HepG2 (cell line): ENCODE measurements at regions not wholly inside any gene's neighbourhood (a gene's known extent, or its start where the extent isn't known, plus 50 kb on each side); places are given as distances from the start of the nearest gene placed in this dataset.

Source experiments
- ATF7-NPFF ChIP-seq: sonication (generic); formaldehyde crosslinking; IDR thresholded peaks from 2 replicates; pipeline ENCODE4 v1.8.1; 2023; ENCODE audit warnings: mild to moderate bottlenecking, low read depth, missing genetic modification reagents, moderate library complexity
- BORCS8-MEF2B ChIP-seq: sonication (generic); formaldehyde crosslinking; IDR thresholded peaks from 2 replicates; pipeline ENCODE4 v1.8.0; 2022; ENCODE audit warnings: mild to moderate bottlenecking, missing genetic modification reagents
- FIP1L1 ChIP-seq: fragments of 200-400 bp; formaldehyde crosslinking; IDR thresholded peaks from 2 replicates; pipeline ENCODE4 v1.6.1; 2018; ENCODE audit warnings: low read depth, mild to moderate bottlenecking, low read length, moderate library complexity, borderline replicate concordance; ENCODE audit not compliant: insufficient read depth
- GATAD2A ChIP-seq: IDR thresholded peaks from 2 replicates; pipeline ENCODE4 v1.6.1; 2016
- HOXA5 ChIP-seq: sonication (generic); formaldehyde crosslinking; IDR thresholded peaks from 2 replicates; pipeline ENCODE4 v1.4.0; 2020; ENCODE audit warnings: missing genetic modification reagents
- HOXA9 ChIP-seq: sonication (generic); formaldehyde crosslinking; IDR thresholded peaks from 2 replicates; pipeline ENCODE4 v1.8.1; 2022; ENCODE audit warnings: missing genetic modification reagents, mild to moderate bottlenecking, moderate library complexity, borderline replicate concordance
- IRF2 ChIP-seq: IDR thresholded peaks from 2 replicates; pipeline ENCODE4 v1.6.1; 2018; ENCODE audit warnings: missing genetic modification reagents, missing compliant biosample characterization
- ISL2 ChIP-seq: sonication (generic); formaldehyde crosslinking; IDR thresholded peaks from 2 replicates; pipeline ENCODE4 v1.5.0; 2020; ENCODE audit warnings: missing genetic modification reagents
- MATR3 ChIP-seq: sonication (generic); formaldehyde crosslinking; IDR thresholded peaks from 2 replicates; pipeline ENCODE4 v1.4.0; 2020; ENCODE audit warnings: missing genetic modification reagents
- MIER2 ChIP-seq: IDR thresholded peaks from 2 replicates; pipeline ENCODE4 v1.6.1; 2016; ENCODE audit warnings: missing biosample characterization, missing genetic modification reagents
- MTF2 ChIP-seq: sonication (generic); formaldehyde crosslinking; IDR thresholded peaks from 2 replicates; pipeline ENCODE4 v1.5.0; 2020; ENCODE audit warnings: missing genetic modification reagents, borderline replicate concordance
- PRPF4 ChIP-seq: fragments of 200-400 bp; formaldehyde crosslinking; IDR thresholded peaks from 2 replicates; pipeline ENCODE4 v1.6.1; 2016; ENCODE audit warnings: low read length, low read depth; ENCODE audit not compliant: poor library complexity, severe bottlenecking
- SRSF1 ChIP-seq: fragments of 200-400 bp; formaldehyde crosslinking; optimal IDR thresholded peaks from 2 replicates; pipeline ENCODE3; 2017; ENCODE audit warnings: mild to moderate bottlenecking, low read depth, low read length, moderate library complexity
- TAF1 ChIP-seq: sonication (generic); formaldehyde crosslinking; IDR thresholded peaks from 2 replicates; pipeline ENCODE4 v1.4.0; 2020; ENCODE audit warnings: missing genetic modification reagents
- TFDP2 ChIP-seq: sonication (generic); formaldehyde crosslinking; IDR thresholded peaks from 2 replicates; pipeline ENCODE4 v1.4.0; 2020; ENCODE audit warnings: missing genetic modification reagents
- ZMYM2 ChIP-seq: sonication (generic); formaldehyde crosslinking; IDR thresholded peaks from 2 replicates; pipeline ENCODE4 v1.8.0; 2022; ENCODE audit warnings: mild to moderate bottlenecking, missing genetic modification reagents
- ZNF253 ChIP-seq: sonication (generic); formaldehyde crosslinking; IDR thresholded peaks from 2 replicates; pipeline ENCODE4 v1.8.0; 2022; ENCODE audit warnings: mild to moderate bottlenecking, missing genetic modification reagents, borderline replicate concordance
- ZNF503 ChIP-seq: sonication (generic); formaldehyde crosslinking; IDR thresholded peaks from 2 replicates; pipeline ENCODE4 v1.4.0; 2020; ENCODE audit warnings: missing genetic modification reagents
- ZNF550 ChIP-seq: sonication (generic); formaldehyde crosslinking; IDR thresholded peaks from 2 replicates; pipeline ENCODE4 v1.4.0; 2020; ENCODE audit warnings: mild to moderate bottlenecking, missing genetic modification reagents, borderline replicate concordance
- ZNF687 ChIP-seq: sonication (generic); formaldehyde crosslinking; IDR thresholded peaks from 2 replicates; pipeline ENCODE4 v1.5.1; 2020; ENCODE audit warnings: mild to moderate bottlenecking, missing genetic modification reagents, moderate library complexity
- ZNF839 ChIP-seq: sonication (generic); formaldehyde crosslinking; IDR thresholded peaks from 2 replicates; pipeline ENCODE4 v1.4.0; 2020; ENCODE audit warnings: missing genetic modification reagents, mild to moderate bottlenecking, borderline replicate concordance

DNA sequence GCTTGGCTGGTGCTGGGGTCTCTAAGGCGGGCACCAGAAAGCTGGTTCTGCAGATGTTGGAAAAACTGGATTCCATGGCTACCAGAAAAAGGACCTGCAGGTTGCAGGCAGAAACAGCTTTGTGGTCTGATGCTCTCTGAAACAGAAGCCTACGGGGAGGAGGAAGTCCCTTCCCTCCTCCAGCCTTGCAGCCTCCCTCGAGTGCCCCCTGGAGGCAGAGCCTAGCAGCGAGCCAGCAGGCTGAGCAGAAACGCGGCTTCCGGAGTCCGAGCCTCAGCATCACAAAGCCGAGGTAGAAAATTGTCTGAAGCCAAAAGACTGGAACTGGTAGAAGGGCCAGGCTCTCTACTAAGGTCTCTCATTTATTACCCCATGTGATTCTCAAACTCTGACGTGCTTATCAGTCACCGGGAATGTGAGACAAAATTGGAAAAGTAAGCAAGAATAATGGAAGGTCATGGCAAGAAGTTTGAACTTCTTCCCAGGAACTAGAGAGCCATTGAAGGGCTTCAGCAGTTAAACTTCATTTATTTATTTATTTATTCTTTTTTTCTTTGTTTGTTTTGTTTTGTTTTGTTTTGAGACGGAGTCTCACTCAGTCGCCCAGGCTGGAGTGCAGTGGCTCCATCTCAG, 82.2 kb upstream of the CPSF6 start (continued):
- TF ChIP-seq PRPF4, result no peak
- TF ChIP-seq ZNF550 (CRISPR knock-in tag), result no peak
- TF ChIP-seq ZNF253 (CRISPR knock-in tag), result no peak
- TF ChIP-seq BORCS8-MEF2B (CRISPR knock-in tag), result no peak
- TF ChIP-seq TAF1 (CRISPR knock-in tag), result no peak
- TF ChIP-seq MIER2 (CRISPR knock-in tag), result peak; percentile 67; the same call in 1 of the 2 replicates
- no peak for TF ChIP-seq ZNF839
- peak; percentile 33; the same call in 1 of the 2 replicates for TF ChIP-seq GATAD2A (CRISPR knock-in tag)
- no peak for TF ChIP-seq MTF2 (CRISPR knock-in tag)
- no peak for TF ChIP-seq ATF7-NPFF (CRISPR knock-in tag)
- TF ChIP-seq ZNF503, result no peak
- TF ChIP-seq ZNF687 (CRISPR knock-in tag), result peak; percentile 49
- TF ChIP-seq TFDP2, result no peak
- TF ChIP-seq FIP1L1, result no peak
- TF ChIP-seq IRF2 (CRISPR knock-in tag), result 0 out of 2 replicates have a peak, but pooled peaks have one; percentile 36
- TF ChIP-seq HOXA5 (CRISPR knock-in tag), result no peak
- no peak for TF ChIP-seq ZMYM2 (CRISPR knock-in tag)
- no peak for TF ChIP-seq ISL2 (CRISPR knock-in tag)
- TF ChIP-seq MATR3, result no peak
- TF ChIP-seq HOXA9 (CRISPR knock-in tag), result no peak
- no peak for TF ChIP-seq SRSF1
